Tongue (tissue), 1 donor: ENCODE measurements at regions not wholly inside any gene's neighbourhood (a gene's known extent, or its start where the extent isn't known, plus 50 kb on each side); places are given as distances from the start of the nearest gene placed in this dataset.

Experiments used
- DNase-seq: peaks from one replicate; pipeline ENCODE4 v3.0.0-alpha.2; 2015

GRCh38 chrX:15983034-15983433 is 128.4 kb upstream of the AP1S2 start:
- DNase-seq = no peak

GRCh38 chrX:15977644-15978043 is 123.0 kb upstream of the AP1S2 start:
- DNase-seq = no peak

DNA sequence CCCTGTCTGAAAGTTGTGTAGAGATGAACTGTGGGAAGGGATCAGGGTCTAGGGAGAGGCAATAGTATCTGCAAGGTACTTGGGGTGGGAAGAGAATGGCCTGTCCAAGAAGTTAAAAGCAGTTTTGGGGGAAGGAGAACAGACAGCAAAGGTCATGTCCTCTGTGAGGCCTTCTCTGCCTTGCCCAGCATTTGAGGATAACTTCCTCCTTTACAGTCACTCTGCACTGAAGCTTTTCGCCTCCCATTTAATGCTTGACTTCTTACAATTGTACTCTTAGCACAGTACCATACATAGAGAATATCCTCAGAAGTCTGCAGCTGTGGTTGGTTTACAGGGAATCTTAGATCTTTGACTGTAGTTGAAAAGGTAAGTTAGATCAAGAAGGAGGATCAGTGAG is 121.8 kb upstream of the AP1S2 start:
- no peak for DNase-seq

DNA sequence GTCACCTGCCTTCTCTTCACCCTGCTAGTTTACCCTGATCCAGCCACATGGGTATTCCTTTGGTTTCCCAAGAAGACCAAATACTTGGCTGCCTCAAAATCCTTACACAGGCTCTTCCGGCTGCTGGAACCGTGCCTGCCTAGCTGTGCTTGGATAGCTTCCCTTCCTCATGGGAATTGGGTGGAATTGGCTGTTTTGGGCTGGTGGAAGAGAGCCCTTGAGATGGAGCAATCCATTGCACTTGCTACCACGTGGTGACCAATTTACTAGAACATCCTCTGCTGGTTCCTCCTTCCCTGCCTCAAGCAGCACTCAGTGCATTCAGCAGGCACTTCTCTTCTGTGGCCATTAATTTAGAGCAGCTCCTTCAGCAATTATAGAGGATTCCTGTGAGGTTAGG is 119.3 kb upstream of the AP1S2 start:
- no peak for DNase-seq

- no peak for DNase-seq
These were observed 118.7 kb upstream of the AP1S2 start for GRCh38 chrX:15973299-15973698.

DNA sequence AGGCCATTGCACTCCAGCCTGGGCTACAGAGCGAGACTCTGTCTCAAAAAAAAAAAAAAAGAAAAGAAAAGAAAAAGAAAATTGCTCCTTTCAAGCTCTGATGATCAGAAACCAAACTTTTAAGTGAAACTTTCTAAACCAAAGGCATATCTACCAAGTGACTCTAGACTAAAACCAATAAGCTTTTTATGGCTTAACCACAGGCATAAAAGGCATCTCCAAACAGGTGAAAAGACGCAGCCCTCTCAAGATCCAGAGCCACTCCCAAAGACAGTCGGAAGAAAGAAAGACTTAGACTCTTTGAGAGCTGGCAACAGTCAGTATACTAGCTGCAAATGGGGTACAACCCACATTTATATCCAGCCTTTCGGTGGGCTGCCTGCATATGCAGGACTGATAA is 117.1 kb upstream of the AP1S2 start:
- DNase-seq = no peak

DNA sequence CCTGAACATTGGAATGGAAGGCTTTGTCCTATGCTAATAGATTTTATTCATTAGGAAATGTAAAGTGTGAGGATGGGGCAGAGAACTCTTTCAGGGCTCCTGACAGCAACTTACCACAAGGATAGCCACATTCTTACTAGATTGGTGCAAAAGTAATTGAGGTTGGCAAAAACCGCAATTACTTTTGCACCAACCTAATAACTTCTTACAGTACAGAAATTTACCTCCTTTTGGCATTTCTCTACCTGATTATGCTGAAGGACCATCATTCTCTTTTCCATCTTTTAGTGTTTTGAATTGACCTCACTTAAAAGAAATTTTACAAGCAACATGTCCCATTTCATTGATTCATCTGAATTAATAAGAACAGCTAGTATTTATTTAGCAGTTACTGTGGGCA is 109.2 kb upstream of the AP1S2 start:
- DNase-seq = no peak

GRCh38 chrX:15960237-15960636 is 105.6 kb upstream of the AP1S2 start:
- no peak for DNase-seq

DNA sequence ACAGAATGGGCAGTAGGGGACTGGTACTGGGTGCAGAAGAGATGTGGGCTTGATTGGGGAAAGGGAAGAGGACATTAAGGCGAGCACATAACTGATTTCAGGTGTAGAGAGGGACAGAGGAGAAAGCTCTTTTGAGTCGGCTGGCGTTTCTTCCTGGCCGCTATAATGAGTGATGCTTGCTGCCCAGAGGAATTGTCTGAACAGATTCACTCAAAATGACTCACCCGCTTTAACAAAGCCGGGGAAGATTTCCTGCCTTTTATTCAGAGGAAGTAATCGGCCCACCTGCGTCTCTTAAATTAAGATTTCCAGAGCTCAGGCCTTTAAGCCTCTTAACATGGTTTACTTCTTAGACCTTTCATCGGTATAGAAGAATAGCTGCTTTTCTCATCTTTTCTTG is 102.1 kb upstream of the AP1S2 start:
- DNase-seq = no peak

DNA sequence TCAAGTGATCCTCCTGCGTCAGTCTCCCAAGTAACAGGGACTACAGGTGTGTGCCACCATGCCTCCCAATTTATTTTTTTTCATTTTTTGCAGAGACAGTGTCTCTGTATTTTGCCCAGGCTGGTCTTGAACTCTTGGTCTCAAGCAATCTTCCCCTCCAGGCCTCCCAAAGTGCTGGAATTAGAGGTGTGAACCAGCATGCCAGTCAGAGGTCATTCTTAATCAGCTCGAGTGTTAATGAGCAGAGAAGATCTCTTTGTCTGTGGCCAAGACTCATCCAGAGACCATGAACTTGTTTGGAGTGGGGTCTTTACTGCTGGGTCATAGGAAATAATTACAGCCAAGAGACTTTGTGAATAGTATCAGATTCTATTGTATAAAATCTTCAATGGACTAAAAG is 99.2 kb upstream of the AP1S2 start:
- DNase-seq = no peak

- no peak for DNase-seq
These were observed 97.6 kb upstream of the AP1S2 start for GRCh38 chrX:15952212-15952611.

DNA sequence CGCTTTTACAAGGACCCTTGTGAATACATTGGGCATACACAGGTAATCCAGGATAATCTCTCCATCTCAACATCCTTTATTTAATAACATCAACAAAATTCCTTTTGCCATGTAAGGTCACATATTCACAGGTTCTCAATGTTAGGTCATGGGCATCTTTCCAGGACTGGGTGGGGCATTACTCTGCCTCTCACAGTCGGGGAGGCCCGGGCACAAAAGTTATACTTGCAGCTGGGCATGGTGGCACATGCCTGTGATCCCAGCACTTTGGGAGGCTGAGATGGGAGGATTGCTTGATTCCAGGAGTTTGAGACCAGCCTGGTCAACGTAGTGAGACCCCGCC is 93.7 kb upstream of the AP1S2 start:
- no peak for DNase-seq

- DNase-seq = no peak
These were observed 93.2 kb upstream of the AP1S2 start for GRCh38 chrX:15947648-15948317.

GRCh38 chrX:15946783-15947580 is 92.4 kb upstream of the AP1S2 start:
- no peak for DNase-seq

DNA sequence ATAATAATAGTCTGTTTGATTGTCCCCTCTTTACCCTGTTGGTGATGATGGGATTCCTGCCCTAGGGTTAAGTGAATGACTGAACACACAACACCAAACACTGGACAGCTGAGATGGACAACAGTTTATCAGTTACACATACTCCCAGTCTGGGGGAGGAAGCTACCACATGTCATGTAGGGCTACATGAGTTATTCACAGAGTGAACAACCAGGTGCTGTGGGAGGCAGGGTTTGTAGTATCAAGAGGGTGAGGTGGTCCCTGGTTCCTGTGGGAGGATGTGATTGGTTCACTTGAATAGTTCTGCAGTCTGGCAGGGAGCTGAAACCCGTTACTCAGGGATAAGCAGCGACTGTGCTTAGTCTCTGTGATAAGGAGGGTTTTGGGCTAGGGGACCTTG is 88.8 kb upstream of the AP1S2 start:
- DNase-seq = no peak

- no peak for DNase-seq
These were observed 87.7 kb upstream of the AP1S2 start for GRCh38 chrX:15942307-15942706.

DNA sequence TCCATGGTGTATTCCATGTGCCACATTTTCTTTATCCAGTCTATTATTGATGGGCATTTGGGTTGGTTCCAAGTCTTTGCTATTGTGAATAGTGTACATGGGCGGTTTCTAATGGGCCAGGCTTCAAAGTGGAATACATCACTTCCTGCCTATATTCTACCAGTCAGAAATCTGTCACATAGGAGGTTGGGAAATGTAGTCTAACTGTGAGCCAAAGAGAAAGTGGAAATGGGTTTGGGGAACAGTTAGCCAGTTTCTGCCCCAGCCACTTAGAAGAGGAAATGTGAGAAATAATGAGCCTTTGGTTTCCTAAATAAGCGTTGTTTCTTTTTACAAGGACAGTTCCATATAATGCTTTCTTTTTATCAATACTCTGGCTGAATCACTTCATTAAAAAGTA is 85.1 kb upstream of the AP1S2 start:
- no peak for DNase-seq

- no peak for DNase-seq
These were observed 83.5 kb upstream of the AP1S2 start for GRCh38 chrX:15938072-15938471.

DNA sequence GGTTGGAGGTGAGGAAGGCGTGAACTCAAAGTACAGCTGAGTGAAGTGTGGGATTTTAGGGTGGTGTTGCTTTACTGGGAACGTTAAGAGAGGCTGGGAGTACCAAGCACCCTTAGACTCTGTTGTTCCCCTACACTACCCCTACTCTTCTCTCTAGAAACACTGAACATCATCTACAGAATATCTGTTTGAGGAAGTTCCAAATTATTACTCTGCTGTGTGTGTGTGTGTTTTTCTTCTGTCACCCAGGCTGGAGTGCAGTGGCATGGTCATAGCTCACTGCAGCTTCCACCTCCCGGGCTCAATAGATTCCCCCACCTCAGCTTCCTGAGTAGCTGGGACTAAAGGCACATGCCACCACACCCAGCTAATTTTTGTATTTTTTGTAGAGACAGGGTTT is 76.7 kb upstream of the AP1S2 start:
- DNase-seq = no peak

DNA sequence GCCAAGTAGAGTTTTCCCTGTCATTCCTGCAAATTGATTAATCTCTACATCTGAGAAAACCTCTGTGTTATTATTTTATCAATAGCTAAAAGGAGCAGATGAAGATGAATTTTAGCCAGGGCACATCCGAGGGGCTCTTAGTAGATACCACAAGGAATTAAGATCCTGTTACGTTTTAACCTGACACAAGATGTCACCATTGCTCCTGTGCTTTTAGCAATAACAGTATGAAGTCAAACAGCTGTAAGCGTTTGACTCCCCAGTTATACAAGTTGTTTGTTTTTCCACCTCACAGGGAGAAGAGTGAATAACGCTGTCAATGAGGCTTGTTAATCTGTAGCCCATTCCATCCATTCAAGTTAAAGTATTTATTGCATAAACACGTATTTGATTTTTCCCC is 76.0 kb upstream of the AP1S2 start:
- peak; percentile 35 for DNase-seq

- no peak for DNase-seq
These were observed 74.6 kb upstream of the AP1S2 start for GRCh38 chrX:15929194-15929593.

DNA sequence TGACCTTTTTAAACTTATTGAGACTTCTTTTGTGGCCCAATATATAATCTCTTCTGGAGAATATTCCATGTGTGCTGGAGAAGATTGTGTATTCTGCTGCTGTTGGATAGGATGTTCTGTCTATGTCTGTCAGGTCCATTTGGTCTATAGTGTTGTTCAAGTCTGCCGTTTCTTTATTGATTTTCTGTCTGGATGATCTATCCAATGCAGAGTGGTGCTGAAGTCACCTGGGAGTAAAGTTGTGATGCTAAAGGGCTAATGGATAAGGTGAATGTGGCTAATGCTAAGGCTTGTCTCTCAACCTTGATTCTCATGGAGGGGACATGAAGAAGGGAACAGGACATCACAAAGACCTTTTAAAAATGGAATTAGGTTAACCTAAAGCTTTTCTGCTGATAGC is 72.0 kb upstream of the AP1S2 start:
- no peak for DNase-seq

DNA sequence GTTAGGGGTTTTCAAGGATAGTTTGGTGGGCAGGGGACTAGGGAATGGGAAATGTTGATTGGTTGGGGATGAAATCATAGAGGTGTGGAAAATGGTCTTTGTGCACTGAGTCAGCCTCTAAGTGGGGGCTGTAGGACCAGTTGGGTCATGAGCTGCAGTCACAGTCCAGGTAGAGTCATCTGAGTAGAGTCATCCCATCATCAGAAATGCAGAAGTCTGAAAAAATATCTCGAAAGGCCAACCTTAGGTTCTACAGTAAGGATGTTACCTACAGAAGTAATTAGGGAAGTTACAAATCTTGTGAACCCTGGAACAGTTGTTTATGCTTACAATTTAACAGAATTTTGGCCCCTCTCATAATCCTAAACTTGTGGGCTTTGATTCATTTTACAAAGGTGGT is 63.4 kb upstream of the AP1S2 start:
- no peak for DNase-seq

DNA sequence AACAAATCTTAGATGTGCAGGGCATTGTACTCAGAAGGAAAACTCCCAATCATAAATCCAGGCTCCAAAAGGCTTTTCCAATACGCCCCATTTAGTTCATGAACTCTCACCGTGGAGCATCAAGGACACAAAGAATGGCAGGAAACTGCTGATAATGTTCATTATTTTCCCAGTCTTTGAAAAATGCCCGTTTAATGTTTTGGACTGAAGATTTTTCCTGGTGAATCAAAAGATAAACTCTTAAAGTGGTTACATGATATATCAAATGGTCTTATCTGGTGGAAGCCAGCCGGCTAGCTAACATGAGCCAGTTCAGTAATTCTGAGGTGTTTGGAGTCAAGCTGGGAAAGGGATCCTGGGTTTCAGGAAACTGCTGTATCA is 62.1 kb upstream of the AP1S2 start:
- no peak for DNase-seq
